Epithelial cell of proximal tubule (primary cell): ENCODE measurements at regions not wholly inside any gene's neighbourhood (a gene's known extent, or its start where the extent isn't known, plus 50 kb on each side); places are given as distances from the start of the nearest gene placed in this dataset.

Experiments used
- DNase-seq: peaks from one replicate; pipeline ENCODE4 v3.0.0-alpha.2; 2011; ENCODE audit warnings: low read depth
- H3K4me3 ChIP-seq: 2 replicates; pipeline ENCODE4 v1.5.1; 2011; ENCODE audit warnings: low read depth, mild to moderate bottlenecking, low read length
- CTCF ChIP-seq: conservative IDR thresholded peaks from 2 replicates; pipeline ENCODE4 v1.5.1; 2012; ENCODE audit warnings: low read depth, mild to moderate bottlenecking, low read length

DNA sequence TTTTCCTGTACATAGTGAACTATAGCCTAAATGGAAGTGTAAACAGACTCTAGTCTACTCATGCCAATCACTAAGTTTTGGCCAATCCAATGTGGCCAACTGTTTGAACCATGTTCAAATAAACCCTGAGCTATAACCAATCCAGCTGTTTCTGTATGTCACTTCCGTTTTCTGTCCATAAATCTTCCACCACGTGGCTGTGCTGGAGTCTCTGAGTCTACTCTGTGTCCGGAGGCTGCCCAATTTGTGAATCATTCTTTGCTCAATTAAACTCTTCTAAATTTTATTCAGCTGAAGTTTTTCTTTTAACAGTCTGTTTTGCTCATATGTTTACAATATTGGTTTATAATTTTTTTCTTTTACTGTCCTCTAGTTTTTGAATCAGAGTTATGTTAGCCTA is 112.3 kb upstream of the BANK1 start:
- no peak for DNase-seq
- no peak for TF ChIP-seq CTCF
- H3K4me3 ChIP-seq, result no peak overlapping the region

- TF ChIP-seq CTCF, result no peak
- no peak overlapping the region for H3K4me3 ChIP-seq
- DNase-seq, result no peak
Measured at GRCh38 chr4:101670897-101671296, 119.6 kb upstream of the BANK1 start.

DNA sequence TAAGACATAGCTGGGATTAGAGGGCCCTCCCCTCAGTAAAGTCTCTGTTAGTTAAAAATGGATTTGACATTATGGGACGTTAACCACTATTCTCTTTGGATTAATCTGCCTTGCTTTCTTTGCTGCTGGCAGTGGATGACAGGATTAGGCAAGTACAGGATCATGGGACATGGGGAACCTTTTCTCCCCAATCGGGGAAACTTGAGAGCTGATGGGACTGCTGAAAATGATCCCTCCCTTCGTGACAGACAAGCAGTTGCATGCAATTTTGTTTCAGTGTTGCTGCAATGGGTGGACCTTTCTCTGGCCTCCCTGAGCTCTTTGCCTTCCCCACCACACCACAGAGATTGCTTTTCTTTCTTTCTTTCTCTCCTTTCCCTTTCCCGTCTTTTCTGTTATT is 120.2 kb upstream of the BANK1 start:
- no peak overlapping the region for H3K4me3 ChIP-seq
- no peak for TF ChIP-seq CTCF
- no peak for DNase-seq

DNA sequence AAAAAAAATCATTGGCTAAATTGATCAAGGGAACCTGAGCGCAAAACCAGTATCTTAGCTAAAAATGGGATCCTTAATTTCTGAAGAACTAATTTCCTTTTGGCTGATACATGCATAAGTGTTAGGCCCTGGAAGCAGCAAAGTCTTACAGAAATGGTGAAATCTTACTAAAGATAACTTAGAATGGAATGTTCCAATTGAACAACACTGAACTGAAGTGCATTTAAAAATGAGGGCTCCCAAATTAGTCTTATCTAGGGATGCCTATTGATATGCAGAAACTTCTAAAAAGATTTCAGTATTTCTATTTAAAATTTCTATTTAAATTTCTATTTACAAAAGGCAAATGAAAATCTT is 120.7 kb upstream of the BANK1 start:
- no peak for DNase-seq
- no peak for TF ChIP-seq CTCF
- H3K4me3 ChIP-seq, result no peak overlapping the region

- no peak for DNase-seq
- TF ChIP-seq CTCF, result no peak
- H3K4me3 ChIP-seq, result no peak overlapping the region
Measured at GRCh38 chr4:101669138-101669831, 121.2 kb upstream of the BANK1 start.

DNA sequence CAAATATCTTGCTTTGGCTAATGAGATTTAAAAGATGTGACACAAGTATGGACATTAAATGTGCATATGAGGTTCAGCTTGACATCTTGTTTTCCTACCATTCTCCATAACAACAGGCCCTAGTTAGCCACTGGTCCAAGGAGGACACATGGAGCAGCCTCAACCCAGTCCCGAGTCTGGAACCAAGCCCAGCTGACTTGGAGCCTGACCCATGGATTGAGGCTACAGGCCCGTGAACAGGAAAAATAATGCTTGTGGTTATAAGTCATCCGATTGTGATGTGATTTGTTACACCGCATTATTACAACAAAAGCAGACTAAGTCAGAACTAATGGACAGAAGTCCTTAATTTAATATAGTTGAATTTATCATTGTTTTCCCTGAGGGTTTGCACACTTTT is 123.2 kb upstream of the BANK1 start:
- peak; percentile 13 for DNase-seq
- no peak for TF ChIP-seq CTCF
- H3K4me3 ChIP-seq, result no peak overlapping the region

- no peak overlapping the region for H3K4me3 ChIP-seq
- DNase-seq, result no peak
- no peak for TF ChIP-seq CTCF
Measured at GRCh38 chr4:101660607-101661006, 129.9 kb upstream of the BANK1 start.
